GM21360 (cell line): ENCODE measurements at regions not wholly inside any gene's neighbourhood (a gene's known extent, or its start where the extent isn't known, plus 50 kb on each side); places are given as distances from the start of the nearest gene placed in this dataset.
A peak's percentile ranks its signal among the peaks of the same experiment; 100 is the strongest.
"Not testable (repeated sequence)": the region's sequence is repeated elsewhere in the genome, so short reads cannot be mapped to it uniquely, and the experiment has no call there.

ENCODE experiments used
- ATAC-seq: cut with Tn5 transposase; IDR thresholded peaks from one replicate; pipeline ENCODE4 v1.9.1; 2021; ENCODE audit warnings: mild to moderate bottlenecking, moderate library complexity; ENCODE audit not compliant: unreplicated experiment

GRCh38 chr6:9744119-9744518 is 670.8 kb downstream of the TFAP2A start:
- no peak for ATAC-seq

DNA sequence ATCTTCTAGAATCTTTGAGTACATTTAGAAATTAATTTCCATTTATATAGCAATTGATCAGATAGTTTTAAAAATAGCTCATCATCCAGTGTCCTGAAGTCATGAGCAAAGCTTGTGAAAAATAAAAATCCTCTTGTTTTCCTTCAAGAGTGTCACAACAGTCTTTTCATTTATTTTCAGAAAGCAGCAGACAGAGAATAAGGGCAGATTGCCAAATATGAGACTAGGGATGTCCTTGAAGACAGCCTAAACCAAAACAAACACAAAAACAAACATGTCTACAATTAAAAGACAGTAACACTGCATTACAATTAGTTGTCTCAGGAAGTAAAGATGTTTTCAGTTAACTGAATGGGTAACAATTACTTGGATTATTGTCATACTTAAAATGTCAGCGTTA is 682.8 kb downstream of the TFAP2A start:
- no peak for ATAC-seq

- not testable (repeated sequence) for ATAC-seq
These were observed 689.1 kb downstream of the TFAP2A start for GRCh38 chr6:9725776-9726175.

DNA sequence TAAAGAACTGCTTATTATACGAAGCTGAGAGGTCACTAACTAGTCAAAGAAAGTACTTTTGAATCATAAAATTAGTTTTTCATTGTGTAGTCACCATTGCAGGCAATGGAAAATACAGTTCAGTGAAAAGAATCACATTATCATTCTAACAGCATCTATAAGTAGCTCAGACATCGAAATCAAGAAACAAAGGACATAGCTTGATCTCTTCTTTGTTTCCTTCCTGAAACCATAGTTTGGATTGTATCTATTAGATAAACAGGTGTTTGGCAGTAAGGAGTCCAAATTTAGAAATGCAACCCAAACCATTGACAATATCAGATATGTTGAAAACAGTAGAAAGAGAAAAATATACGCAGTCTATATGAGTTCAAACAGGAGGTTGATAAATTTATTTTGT is 697.3 kb downstream of the TFAP2A start:
- no peak for ATAC-seq

- ATAC-seq = no peak
These were observed 703.5 kb downstream of the TFAP2A start for GRCh38 chr6:9711365-9711764.

DNA sequence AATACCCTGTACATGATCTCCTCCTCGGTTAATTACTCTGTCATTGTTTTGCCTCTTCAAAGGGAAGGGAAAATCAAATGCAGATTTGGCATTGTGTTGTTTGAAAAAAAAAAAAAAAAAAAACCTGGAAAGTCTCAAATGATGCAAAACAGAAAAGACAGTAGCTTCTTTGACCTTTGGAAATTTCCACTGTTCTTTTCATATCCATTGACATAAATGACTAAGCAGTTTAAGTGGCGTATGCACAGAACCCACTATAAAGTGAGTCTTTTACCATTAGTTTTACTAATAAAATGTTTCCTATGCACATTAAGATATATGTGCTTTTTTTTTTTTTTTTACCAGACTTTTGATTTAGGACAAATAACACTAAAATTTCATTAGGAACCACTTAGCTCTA is 704.3 kb downstream of the TFAP2A start:
- no peak for ATAC-seq

GRCh38 chr6:9708600-9708999 is 706.3 kb downstream of the TFAP2A start:
- peak; percentile 54 for ATAC-seq

DNA sequence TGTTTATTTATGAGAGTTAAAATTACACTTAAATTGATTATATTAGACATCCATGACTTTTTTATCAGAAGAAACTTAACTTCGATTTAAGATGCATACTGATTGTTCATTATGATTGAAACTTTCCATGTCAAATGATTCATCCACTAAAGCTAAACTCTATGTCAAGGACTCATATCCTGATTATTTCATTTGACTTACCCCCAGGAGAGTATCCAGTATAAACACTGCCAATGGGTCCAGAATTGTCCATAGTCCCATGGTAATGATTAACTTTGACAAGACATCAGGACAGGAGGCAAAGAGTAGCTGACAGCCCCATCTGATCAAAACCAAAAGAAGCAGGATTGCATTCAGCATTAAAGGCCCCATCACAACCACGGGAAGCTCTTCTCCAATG is 709.9 kb downstream of the TFAP2A start:
- no peak for ATAC-seq

GRCh38 chr6:9702914-9703313 is 712.0 kb downstream of the TFAP2A start:
- ATAC-seq = no peak

- no peak for ATAC-seq
These were observed 715.0 kb downstream of the TFAP2A start for GRCh38 chr6:9699888-9700287.

DNA sequence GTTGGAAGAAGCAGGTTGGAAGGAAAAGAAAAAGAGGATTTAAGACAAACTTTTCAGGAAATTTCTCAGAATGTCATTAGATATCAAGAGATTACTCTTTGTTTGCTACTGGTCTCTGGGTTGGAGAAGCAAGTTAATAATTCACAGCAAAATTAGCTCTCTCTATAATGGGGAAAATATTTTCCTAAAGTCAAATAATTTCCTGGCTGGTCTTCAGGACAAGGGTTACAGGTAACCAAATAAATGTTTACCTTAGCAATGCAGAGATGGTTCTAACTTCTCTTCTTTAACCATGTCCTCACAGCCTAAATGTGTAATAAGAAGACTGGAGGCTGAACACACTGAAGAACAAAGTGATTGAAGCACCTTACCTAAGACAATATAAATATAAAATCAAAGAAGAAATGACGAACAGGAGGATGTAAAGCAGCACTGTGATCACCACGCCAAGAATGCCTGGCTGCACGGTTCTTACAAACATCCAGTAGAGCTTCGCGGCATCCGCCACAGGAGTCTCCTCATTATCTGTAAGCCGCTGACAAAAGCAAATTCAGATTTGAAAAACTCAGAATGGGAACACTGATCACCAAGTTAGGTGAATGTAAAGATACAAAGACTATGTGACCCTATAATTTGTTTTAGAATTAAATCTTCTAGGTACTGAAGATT is 717.5 kb downstream of the TFAP2A start:
- ATAC-seq = no peak

DNA sequence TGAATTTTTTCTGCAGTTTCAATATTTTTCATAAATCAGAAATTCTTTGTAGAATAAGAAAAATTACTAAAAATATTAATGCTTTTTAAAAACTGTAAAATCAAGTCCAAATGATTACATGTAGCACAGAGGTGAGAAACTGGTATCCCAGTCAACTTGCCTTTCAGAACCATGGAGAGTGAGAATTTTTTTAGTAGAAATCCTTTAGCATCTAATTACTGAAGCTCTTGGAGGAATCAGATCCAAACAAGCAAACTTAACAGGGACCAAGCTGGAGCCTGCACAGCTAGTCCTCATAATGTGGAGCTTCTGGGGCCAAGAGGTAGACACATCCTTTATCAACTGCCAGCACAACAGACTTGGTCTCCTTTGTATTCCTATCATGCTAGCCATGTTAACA is 724.5 kb downstream of the TFAP2A start:
- ATAC-seq = no peak

DNA sequence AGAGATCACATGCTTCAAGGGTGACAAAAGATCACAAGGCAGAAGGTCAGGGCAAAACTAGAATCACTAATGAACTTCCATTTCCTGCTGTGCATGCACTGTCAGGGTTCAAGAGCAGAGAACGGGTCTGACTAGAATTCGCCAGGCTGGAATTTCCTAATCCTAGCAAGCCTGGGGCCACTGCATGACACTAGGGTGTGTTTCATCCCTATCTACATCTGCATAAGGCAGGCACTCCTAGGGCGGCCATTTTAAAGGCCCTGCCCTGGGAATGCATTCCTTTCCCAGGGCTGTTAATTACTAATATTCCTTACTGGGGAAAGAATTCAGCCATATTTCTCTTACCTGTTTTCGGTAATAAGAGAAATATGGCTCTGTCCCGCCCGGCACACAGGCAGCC is 734.1 kb downstream of the TFAP2A start:
- not testable (repeated sequence) for ATAC-seq

- no peak for ATAC-seq
These were observed 739.8 kb downstream of the TFAP2A start for GRCh38 chr6:9675122-9675521.

DNA sequence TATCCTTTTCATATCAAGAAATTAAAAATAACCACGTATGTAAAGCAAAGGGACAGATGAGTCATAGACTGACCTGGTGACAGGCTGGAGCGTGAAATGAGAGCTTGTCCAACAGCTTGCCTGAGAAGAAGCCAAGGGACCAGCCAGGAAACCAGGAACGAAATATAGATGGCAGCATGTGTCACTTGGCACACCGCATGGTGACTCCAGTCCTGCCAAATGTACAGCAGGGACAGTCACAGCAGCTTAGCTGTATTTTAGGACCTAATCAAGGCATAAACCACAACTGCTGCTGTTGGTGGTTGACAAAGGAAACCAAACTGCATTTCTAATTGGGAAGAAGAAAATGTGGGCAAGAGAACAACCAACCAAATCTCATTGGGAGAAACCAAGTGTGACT is 755.0 kb downstream of the TFAP2A start:
- ATAC-seq = no peak

DNA sequence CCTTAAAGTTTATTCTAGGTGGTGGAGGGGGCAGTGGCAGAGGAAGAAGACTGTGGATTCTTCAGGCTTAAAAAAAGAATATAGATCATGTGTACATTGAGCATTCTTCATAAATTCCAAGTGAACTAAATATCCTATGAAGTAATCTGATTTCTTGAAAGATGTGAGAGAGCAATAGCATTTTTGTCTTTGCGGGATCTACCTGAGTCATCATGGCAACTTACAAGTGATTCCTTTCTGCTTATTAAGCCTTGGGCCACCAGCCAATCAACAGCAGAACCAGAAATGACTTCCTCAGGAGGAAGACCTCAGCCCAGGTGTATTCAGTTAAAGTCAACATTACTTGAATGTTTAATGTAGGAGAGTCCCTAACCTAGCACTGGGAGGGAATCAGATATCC is 756.9 kb downstream of the TFAP2A start:
- ATAC-seq = no peak

DNA sequence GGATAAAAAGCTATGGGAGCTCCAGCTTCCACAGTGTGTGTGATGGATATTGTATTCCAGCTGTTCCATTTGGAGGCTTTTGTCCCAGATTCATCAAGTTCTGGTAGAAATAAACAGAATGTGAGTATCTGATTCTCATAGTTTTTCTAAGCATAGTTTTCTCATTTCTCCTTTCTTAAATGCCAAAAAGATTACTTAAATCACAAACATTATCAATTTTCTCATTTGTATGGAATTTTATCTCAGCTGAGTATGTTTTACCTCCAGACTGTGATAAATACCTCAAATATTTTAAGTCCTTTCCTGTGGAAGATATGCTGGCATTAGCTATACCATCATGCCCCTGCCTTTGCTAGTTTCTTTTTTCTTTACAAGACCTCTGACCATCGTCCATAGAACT is 767.3 kb downstream of the TFAP2A start:
- ATAC-seq = no peak

- no peak for ATAC-seq
These were observed 767.8 kb downstream of the TFAP2A start for GRCh38 chr6:9647071-9647445.

DNA sequence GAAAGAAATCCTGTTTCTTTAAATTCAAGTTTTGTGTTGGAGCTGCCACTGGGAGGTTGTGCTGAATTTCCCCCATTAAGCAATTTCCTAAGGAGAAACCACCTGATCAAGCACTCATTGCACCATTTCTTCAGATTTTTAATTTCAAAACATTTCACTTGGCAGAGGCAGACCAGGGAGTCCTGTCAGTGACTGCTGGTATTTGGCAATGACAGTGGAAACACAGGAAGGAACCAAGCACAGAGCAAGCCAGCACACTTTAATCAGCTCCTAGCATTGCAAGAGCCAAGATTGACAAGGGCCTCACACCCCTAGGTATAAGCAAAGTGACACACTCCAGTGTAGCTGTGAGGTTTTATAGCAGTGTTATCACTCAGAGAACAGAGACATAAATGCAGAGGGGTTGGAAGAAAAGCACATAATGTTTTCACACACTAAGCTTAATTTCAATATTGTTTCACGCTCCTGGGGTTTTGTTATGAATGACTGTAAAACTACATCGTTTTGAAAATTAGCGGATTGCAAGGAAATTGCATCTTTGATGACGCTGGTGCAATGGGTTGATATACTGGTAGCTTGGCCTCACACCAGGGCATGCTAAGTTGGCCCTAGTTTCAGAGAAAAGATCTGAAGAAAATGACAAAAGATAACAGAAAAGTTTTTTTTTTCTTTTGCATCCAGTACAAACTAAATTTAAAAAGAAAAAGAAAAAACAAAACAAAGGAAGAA is 768.4 kb downstream of the TFAP2A start:
- ATAC-seq = no peak

DNA sequence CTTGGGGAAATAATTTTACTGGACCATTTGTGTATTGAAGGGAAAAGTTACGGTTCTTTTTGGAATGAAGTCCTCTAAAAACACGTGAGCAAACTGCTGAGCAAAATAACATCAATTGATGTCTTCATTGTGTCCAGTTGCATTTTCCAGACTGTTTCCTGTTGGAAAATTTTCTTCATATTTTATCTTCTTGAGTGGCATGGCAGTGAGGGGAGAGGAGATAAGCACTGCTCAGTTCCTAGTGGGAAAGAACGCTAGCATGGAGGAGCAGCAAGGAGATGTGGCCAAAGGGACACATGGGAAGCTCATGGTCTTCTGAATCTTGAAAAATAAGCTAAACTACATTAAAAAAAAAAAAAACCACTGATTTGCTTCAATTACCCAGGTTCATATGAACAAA is 776.0 kb downstream of the TFAP2A start:
- no peak for ATAC-seq

GRCh38 chr6:9634776-9635175 is 780.1 kb downstream of the TFAP2A start:
- ATAC-seq = no peak

DNA sequence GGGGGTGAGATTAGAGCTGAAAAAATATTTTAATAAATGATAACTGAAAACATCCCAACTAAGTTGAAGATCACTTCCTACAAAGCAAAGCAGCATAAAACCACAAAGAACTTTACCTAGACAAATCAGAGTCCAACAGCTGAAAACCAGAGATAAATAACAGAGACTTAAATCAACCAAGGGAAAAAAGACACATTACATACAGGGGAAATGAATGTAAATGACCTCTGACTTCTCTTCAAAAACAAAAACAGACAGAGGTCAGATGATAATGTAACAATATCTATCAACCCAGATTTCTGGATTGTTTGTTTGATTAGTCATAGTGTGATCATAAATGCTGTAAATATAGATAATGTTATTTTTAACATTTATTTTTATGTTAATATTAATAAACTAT is 782.8 kb downstream of the TFAP2A start:
- no peak for ATAC-seq

DNA sequence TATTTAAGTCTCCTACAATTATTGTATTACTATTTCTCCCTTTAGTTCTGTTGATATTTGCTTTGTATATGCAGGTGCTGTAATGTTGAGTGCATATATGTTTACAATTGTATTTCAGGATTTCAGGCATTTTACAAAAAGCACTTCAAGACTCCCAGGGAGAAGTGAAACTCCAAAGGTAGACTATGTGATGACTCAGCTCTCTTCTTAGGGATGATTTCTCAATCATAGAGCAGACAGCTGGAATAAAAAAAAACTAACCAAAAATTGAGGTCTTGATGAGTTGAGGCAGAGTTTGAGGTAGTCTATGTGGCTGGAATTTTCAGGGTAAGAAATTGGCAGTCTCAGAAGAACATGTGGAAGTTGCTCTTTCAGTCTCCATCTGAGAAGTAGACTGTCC is 786.1 kb downstream of the TFAP2A start:
- ATAC-seq = no peak
